ENCODE measurements at regions not wholly inside any gene's neighbourhood (a gene's known extent, or its start where the extent isn't known, plus 50 kb on each side); places are given as distances from the start of the nearest gene placed in this dataset.

DNA sequence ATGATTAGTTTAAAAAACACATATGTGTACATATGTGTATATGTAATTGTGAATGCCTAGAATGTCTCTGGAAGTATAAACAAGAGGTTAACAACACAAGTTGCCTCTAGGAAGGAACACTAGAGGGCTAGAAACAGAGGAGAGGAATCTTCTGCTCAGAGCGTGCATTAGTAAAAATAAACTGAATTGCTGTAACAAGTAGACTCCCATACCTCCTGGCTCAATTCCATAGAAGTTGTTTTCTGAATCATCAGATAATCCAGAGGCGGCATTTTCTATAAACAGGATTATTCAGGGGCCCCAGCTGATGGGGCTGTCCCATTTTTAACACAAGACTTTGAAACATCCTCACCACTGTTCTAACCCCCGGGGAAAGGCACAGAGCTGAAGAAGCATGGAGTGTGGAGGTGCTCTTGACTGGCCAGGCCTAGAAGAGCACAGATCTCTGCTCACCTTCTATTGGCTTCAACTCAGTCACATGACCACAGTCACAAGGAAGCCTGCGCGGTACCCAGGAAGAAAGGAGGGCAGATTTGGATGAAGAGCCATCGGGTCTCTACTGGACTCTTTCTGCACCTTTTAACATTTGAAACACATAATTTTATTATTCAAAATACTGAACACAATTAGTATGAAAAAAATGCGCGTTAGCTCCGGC lies 145.7 kb downstream of the TLE3 start:
- no peaks in the 10 kb centered on the region for H3K9me2 ChIP-seq
- no peaks in the 10 kb centered on the region for H3F3A ChIP-seq (replicated peaks; ENCODE audit: insufficient read depth)
- no peaks in the 10 kb centered on the region for H3K36me3 ChIP-seq (replicated peaks in 1 of 2; ENCODE audit: control insufficient read depth in 1 of 2, insufficient read depth in 2 of 2, low read length in 1 of 2)
- CTCF ChIA-PET, result interaction anchor here (1.0 kb wide), 1 partner anchor 18 kb away, joined by 4 read pairs; no protein-coding TSS in a partner anchor
- H2AFZ ChIP-seq (ENCODE audit: low read depth), result no peak overlapping the region
- no peak for DNase-seq
- no peak overlapping the region for H3K4me2 ChIP-seq
- WGBS (ENCODE audit: low lambda C conversion rate), result 75% methylated on average over 9 of the region's 9 CpGs
- H3K9me3 ChIP-seq, result no peaks in the 10 kb centered on the region
- H3K4me1 ChIP-seq (ENCODE audit: control insufficient read depth in 1 of 2, insufficient read depth in 2 of 2, low read depth in 1 of 2, low read length in 1 of 2), result peaks cover 0 to 2% of the 10 kb centered on the region in 2 experiments; a peak in 1 of 4 replicates
- no peak overlapping the region for H3K9ac ChIP-seq
- H4K20me1 ChIP-seq (ENCODE audit: insufficient read depth), result no peaks in the 10 kb centered on the region
- TF ChIP-seq, protein P1, sequence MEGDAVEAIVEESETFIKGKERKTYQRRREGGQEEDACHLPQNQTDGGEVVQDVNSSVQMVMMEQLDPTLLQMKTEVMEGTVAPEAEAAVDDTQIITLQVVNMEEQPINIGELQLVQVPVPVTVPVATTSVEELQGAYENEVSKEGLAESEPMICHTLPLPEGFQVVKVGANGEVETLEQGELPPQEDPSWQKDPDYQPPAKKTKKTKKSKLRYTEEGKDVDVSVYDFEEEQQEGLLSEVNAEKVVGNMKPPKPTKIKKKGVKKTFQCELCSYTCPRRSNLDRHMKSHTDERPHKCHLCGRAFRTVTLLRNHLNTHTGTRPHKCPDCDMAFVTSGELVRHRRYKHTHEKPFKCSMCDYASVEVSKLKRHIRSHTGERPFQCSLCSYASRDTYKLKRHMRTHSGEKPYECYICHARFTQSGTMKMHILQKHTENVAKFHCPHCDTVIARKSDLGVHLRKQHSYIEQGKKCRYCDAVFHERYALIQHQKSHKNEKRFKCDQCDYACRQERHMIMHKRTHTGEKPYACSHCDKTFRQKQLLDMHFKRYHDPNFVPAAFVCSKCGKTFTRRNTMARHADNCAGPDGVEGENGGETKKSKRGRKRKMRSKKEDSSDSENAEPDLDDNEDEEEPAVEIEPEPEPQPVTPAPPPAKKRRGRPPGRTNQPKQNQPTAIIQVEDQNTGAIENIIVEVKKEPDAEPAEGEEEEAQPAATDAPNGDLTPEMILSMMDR (IDR thresholded peaks at IDR 0.05), result no peak
- TF ChIP-seq SIN3A (IDR thresholded peaks at IDR 0.05; ENCODE audit: borderline replicate concordance, low read depth, low read length), result no peak
- TF ChIP-seq, protein P2, sequence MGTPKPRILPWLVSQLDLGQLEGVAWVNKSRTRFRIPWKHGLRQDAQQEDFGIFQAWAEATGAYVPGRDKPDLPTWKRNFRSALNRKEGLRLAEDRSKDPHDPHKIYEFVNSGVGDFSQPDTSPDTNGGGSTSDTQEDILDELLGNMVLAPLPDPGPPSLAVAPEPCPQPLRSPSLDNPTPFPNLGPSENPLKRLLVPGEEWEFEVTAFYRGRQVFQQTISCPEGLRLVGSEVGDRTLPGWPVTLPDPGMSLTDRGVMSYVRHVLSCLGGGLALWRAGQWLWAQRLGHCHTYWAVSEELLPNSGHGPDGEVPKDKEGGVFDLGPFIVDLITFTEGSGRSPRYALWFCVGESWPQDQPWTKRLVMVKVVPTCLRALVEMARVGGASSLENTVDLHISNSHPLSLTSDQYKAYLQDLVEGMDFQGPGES (IDR thresholded peaks at IDR 0.05; ENCODE audit: low read depth, low read length), result no peak
- no peak for TF ChIP-seq JUND (IDR thresholded peaks at IDR 0.05)
- TF ChIP-seq, protein P3, sequence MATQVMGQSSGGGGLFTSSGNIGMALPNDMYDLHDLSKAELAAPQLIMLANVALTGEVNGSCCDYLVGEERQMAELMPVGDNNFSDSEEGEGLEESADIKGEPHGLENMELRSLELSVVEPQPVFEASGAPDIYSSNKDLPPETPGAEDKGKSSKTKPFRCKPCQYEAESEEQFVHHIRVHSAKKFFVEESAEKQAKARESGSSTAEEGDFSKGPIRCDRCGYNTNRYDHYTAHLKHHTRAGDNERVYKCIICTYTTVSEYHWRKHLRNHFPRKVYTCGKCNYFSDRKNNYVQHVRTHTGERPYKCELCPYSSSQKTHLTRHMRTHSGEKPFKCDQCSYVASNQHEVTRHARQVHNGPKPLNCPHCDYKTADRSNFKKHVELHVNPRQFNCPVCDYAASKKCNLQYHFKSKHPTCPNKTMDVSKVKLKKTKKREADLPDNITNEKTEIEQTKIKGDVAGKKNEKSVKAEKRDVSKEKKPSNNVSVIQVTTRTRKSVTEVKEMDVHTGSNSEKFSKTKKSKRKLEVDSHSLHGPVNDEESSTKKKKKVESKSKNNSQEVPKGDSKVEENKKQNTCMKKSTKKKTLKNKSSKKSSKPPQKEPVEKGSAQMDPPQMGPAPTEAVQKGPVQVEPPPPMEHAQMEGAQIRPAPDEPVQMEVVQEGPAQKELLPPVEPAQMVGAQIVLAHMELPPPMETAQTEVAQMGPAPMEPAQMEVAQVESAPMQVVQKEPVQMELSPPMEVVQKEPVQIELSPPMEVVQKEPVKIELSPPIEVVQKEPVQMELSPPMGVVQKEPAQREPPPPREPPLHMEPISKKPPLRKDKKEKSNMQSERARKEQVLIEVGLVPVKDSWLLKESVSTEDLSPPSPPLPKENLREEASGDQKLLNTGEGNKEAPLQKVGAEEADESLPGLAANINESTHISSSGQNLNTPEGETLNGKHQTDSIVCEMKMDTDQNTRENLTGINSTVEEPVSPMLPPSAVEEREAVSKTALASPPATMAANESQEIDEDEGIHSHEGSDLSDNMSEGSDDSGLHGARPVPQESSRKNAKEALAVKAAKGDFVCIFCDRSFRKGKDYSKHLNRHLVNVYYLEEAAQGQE (IDR thresholded peaks at IDR 0.05; ENCODE audit: low read depth, low read length), result no peak
- no peak for TF ChIP-seq TAF1 (IDR thresholded peaks at IDR 0.05; ENCODE audit: borderline replicate concordance, low read depth, low read length)
- TF ChIP-seq GATA2 (CRISPR knock-in tag; IDR thresholded peaks at IDR 0.05), result no peak
- no peak for TF ChIP-seq MXI1 (IDR thresholded peaks at IDR 0.05; ENCODE audit: low read depth, low read length)
- TF ChIP-seq RFX5 (IDR thresholded peaks at IDR 0.05; ENCODE audit: low read length), result no peak
- TF ChIP-seq, protein P4, sequence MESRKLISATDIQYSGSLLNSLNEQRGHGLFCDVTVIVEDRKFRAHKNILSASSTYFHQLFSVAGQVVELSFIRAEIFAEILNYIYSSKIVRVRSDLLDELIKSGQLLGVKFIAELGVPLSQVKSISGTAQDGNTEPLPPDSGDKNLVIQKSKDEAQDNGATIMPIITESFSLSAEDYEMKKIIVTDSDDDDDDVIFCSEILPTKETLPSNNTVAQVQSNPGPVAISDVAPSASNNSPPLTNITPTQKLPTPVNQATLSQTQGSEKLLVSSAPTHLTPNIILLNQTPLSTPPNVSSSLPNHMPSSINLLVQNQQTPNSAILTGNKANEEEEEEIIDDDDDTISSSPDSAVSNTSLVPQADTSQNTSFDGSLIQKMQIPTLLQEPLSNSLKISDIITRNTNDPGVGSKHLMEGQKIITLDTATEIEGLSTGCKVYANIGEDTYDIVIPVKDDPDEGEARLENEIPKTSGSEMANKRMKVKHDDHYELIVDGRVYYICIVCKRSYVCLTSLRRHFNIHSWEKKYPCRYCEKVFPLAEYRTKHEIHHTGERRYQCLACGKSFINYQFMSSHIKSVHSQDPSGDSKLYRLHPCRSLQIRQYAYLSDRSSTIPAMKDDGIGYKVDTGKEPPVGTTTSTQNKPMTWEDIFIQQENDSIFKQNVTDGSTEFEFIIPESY (IDR thresholded peaks at IDR 0.05; ENCODE audit: borderline replicate concordance, low read depth), result no peak
- no peak for TF ChIP-seq CHD2 (IDR thresholded peaks at IDR 0.05; ENCODE audit: low read length, partially characterized antibody)
- TF ChIP-seq FOXJ3 (CRISPR knock-in tag; IDR thresholded peaks at IDR 0.05), result no peak
- TF ChIP-seq SMC3 (IDR thresholded peaks at IDR 0.05; ENCODE audit: low read depth, low read length), result no peak
- no peak for TF ChIP-seq GABPA (IDR thresholded peaks at IDR 0.05; ENCODE audit: low read depth)
- no peak for TF ChIP-seq RCOR1 (IDR thresholded peaks at IDR 0.05; ENCODE audit: low read length)
- no peaks in the 10 kb centered on the region; the same call in 1 of the 2 replicates for H3K27me3 ChIP-seq (ENCODE audit: insufficient read depth)
- no peaks in the 10 kb centered on the region for H3K79me2 ChIP-seq (ENCODE audit: insufficient read depth)
- POLR2A ChIA-PET, result no interaction called here
- no peak overlapping the region for H3K4me3 ChIP-seq (ENCODE audit: low read depth in 2 of 2, low read length in 1 of 2)
- H3K27ac ChIP-seq (ENCODE audit: low read depth in 2 of 2, low read length in 1 of 2), result no peak overlapping the region

Measured in SK-N-SH (cell line).